ENCODE measurements at regions not wholly inside any gene's neighbourhood (a gene's known extent, or its start where the extent isn't known, plus 50 kb on each side); places are given as distances from the start of the nearest gene placed in this dataset.
A peak's percentile ranks its signal among the peaks of the same experiment; 100 is the strongest.

- H3K23ac ChIP-seq (ENCODE audit: low read depth, low read length, poor library complexity): no peak overlapping the region
- H3K4me3 ChIP-seq (ENCODE audit: low read length in 2 of 2): no peak overlapping the region
- H3K9me3 ChIP-seq (replicated peaks in 1 of 2; ENCODE audit: control insufficient read depth in 2 of 2, insufficient read depth in 1 of 2, low read depth in 1 of 2, low read length in 2 of 2): no peaks in the 10 kb centered on the region
- H2BK120ac ChIP-seq (ENCODE audit: low read depth, low read length): no peak overlapping the region
- no peaks in the 10 kb centered on the region for H3K27me3 ChIP-seq (ENCODE audit: control insufficient read depth in 3 of 3, insufficient read depth in 3 of 3, low read depth in 1 of 3, low read length in 3 of 3)
- no peak overlapping the region for H3K27ac ChIP-seq (replicated peaks; ENCODE audit: low read length)
- H3K36me3 ChIP-seq (replicated peaks in 1 of 2; ENCODE audit: control insufficient read depth in 2 of 2, insufficient read depth in 2 of 2, low read length in 2 of 2): no peaks in the 10 kb centered on the region
- no peak overlapping the region for H4K8ac ChIP-seq (ENCODE audit: low read depth, low read length)
- no peak overlapping the region for H2BK5ac ChIP-seq (ENCODE audit: low read length)
- WGBS, 2 donors (ENCODE audit: extremely low coverage in 2 of 2, insufficient read length in 2 of 2, insufficient replicate concordance in 1 of 2): no CpG with 5 or more reads among the region's 2 CpGs
- no peak overlapping the region for H3K4me2 ChIP-seq (ENCODE audit: insufficient read depth, low read length, poor library complexity, severe bottlenecking)
- H3K4ac ChIP-seq (ENCODE audit: low read length): no peak overlapping the region
- no peaks in the 10 kb centered on the region for H3K79me1 ChIP-seq (ENCODE audit: low read depth, low read length)
- DNase-seq (ENCODE audit: low spot score): no peak
- H2AK5ac ChIP-seq (ENCODE audit: low read depth, low read length): no peak overlapping the region
- H2BK15ac ChIP-seq (ENCODE audit: low read length): no peak overlapping the region
- H3K9ac ChIP-seq (ENCODE audit: low read depth, low read length, poor library complexity): no peak overlapping the region
- no peak overlapping the region for H4K91ac ChIP-seq (ENCODE audit: low read depth, low read length, poor library complexity)
- no peak overlapping the region for H2BK12ac ChIP-seq (ENCODE audit: low read length)
- H3K18ac ChIP-seq (ENCODE audit: low read length): no peak overlapping the region
- peaks cover 2 to 3% of the 10 kb centered on the region in 2 donors for H3K4me1 ChIP-seq (ENCODE audit: control insufficient read depth in 2 of 2, insufficient read depth in 1 of 2, low read depth in 1 of 2, low read length in 2 of 2)
- H3K14ac ChIP-seq (ENCODE audit: low read length): no peak overlapping the region
- no peak overlapping the region for H2AFZ ChIP-seq (ENCODE audit: low read length)
These were observed 113.6 kb upstream of the CADM1 start for GRCh38 chr11:115617767-115618166.

GRCh38 chr11:115616971-115617370 lies 112.8 kb upstream of the CADM1 start:
- no CpG with 5 or more reads among the region's 2 CpGs for WGBS, 2 donors (ENCODE audit: extremely low coverage in 2 of 2, insufficient read length in 2 of 2, insufficient replicate concordance in 1 of 2)
- no peak overlapping the region for H3K4me3 ChIP-seq (ENCODE audit: low read length in 2 of 2)
- H3K9ac ChIP-seq (ENCODE audit: low read depth, low read length, poor library complexity): no peak overlapping the region
- H3K14ac ChIP-seq (ENCODE audit: low read length): no peak overlapping the region
- DNase-seq (ENCODE audit: low spot score): no peak
- H3K79me1 ChIP-seq (ENCODE audit: low read depth, low read length): no peaks in the 10 kb centered on the region
- H4K91ac ChIP-seq (ENCODE audit: low read depth, low read length, poor library complexity): no peak overlapping the region
- no peak overlapping the region for H4K8ac ChIP-seq (ENCODE audit: low read depth, low read length)
- no peak overlapping the region for H3K18ac ChIP-seq (ENCODE audit: low read length)
- no peak overlapping the region for H3K23ac ChIP-seq (ENCODE audit: low read depth, low read length, poor library complexity)
- no peaks in the 10 kb centered on the region for H3K9me3 ChIP-seq (replicated peaks in 1 of 2; ENCODE audit: control insufficient read depth in 2 of 2, insufficient read depth in 1 of 2, low read depth in 1 of 2, low read length in 2 of 2)
- H3K27ac ChIP-seq (replicated peaks; ENCODE audit: low read length): no peak overlapping the region
- no peaks in the 10 kb centered on the region for H3K27me3 ChIP-seq (ENCODE audit: control insufficient read depth in 3 of 3, insufficient read depth in 3 of 3, low read depth in 1 of 3, low read length in 3 of 3)
- H3K4me2 ChIP-seq (ENCODE audit: insufficient read depth, low read length, poor library complexity, severe bottlenecking): no peak overlapping the region
- no peak overlapping the region for H2BK120ac ChIP-seq (ENCODE audit: low read depth, low read length)
- no peak overlapping the region for H2BK15ac ChIP-seq (ENCODE audit: low read length)
- no peaks in the 10 kb centered on the region for H3K36me3 ChIP-seq (replicated peaks in 1 of 2; ENCODE audit: control insufficient read depth in 2 of 2, insufficient read depth in 2 of 2, low read length in 2 of 2)
- H2AFZ ChIP-seq (ENCODE audit: low read length): no peak overlapping the region
- H3K4ac ChIP-seq (ENCODE audit: low read length): no peak overlapping the region
- no peak overlapping the region for H2AK5ac ChIP-seq (ENCODE audit: low read depth, low read length)
- H2BK5ac ChIP-seq (ENCODE audit: low read length): no peak overlapping the region
- no peak overlapping the region for H2BK12ac ChIP-seq (ENCODE audit: low read length)
- peaks cover 0 to 8% of the 10 kb centered on the region in 2 donors for H3K4me1 ChIP-seq (ENCODE audit: control insufficient read depth in 2 of 2, insufficient read depth in 1 of 2, low read depth in 1 of 2, low read length in 2 of 2)

- Histone ChIP-seq H3K36me3 (replicated peaks in 1 of 2; ENCODE audit: control insufficient read depth in 2 of 2, insufficient read depth in 2 of 2, low read length in 2 of 2) (no peaks in the 10 kb centered on the region), H3K9ac (ENCODE audit: low read depth, low read length, poor library complexity) (no peak overlapping the region), H3K9me3 (replicated peaks in 1 of 2; ENCODE audit: control insufficient read depth in 2 of 2, insufficient read depth in 1 of 2, low read depth in 1 of 2, low read length in 2 of 2) (no peaks in the 10 kb centered on the region), H4K8ac (ENCODE audit: low read depth, low read length) (no peak overlapping the region), H3K4me3 (ENCODE audit: low read length in 2 of 2) (no peak overlapping the region), H3K4me1 (ENCODE audit: control insufficient read depth in 2 of 2, insufficient read depth in 1 of 2, low read depth in 1 of 2, low read length in 2 of 2) (peaks cover 0 to 10% of the 10 kb centered on the region in 2 donors), H3K23ac (ENCODE audit: low read depth, low read length, poor library complexity) (no peak overlapping the region), H3K27ac (replicated peaks; ENCODE audit: low read length) (no peak overlapping the region), H2BK5ac (ENCODE audit: low read length) (no peak overlapping the region), H3K79me1 (ENCODE audit: low read depth, low read length) (no peaks in the 10 kb centered on the region), H3K27me3 (ENCODE audit: control insufficient read depth in 3 of 3, insufficient read depth in 3 of 3, low read depth in 1 of 3, low read length in 3 of 3) (peaks cover 0 to 3% (median 0%) of the 10 kb centered on the region in 3 experiments), H3K4ac (ENCODE audit: low read length) (no peak overlapping the region), H2AFZ (ENCODE audit: low read length) (no peak overlapping the region), H2BK15ac (ENCODE audit: low read length) (peak overlapping the region; percentile 17), H2BK12ac (ENCODE audit: low read length) (no peak overlapping the region), H4K91ac (ENCODE audit: low read depth, low read length, poor library complexity) (no peak overlapping the region), H3K14ac (ENCODE audit: low read length) (no peak overlapping the region), H2AK5ac (ENCODE audit: low read depth, low read length) (peak overlapping the region; percentile 30), H3K4me2 (ENCODE audit: insufficient read depth, low read length, poor library complexity, severe bottlenecking) (no peak overlapping the region), H2BK120ac (ENCODE audit: low read depth, low read length) (no peak overlapping the region), H3K18ac (ENCODE audit: low read length) (no peak overlapping the region)
- DNase-seq (ENCODE audit: low spot score): no peak
- no CpG with 5 or more reads among the region's 9 CpGs for WGBS, 2 donors (ENCODE audit: extremely low coverage in 2 of 2, insufficient read length in 2 of 2, insufficient replicate concordance in 1 of 2)
These were observed 109.9 kb upstream of the CADM1 start for GRCh38 chr11:115613986-115614632.

GRCh38 chr11:115613004-115613403 lies 108.8 kb upstream of the CADM1 start:
- Histone ChIP-seq H3K4me1 (ENCODE audit: control insufficient read depth in 2 of 2, insufficient read depth in 1 of 2, low read depth in 1 of 2, low read length in 2 of 2) (peaks cover 0 to 12% of the 10 kb centered on the region in 2 donors), H2BK15ac (ENCODE audit: low read length) (no peak overlapping the region), H2BK12ac (ENCODE audit: low read length) (no peak overlapping the region), H3K23ac (ENCODE audit: low read depth, low read length, poor library complexity) (no peak overlapping the region), H3K4ac (ENCODE audit: low read length) (no peak overlapping the region), H3K4me3 (ENCODE audit: low read length in 2 of 2) (no peak overlapping the region), H3K18ac (ENCODE audit: low read length) (no peak overlapping the region), H2AK5ac (ENCODE audit: low read depth, low read length) (no peak overlapping the region), H3K36me3 (replicated peaks in 1 of 2; ENCODE audit: control insufficient read depth in 2 of 2, insufficient read depth in 2 of 2, low read length in 2 of 2) (no peaks in the 10 kb centered on the region), H3K79me1 (ENCODE audit: low read depth, low read length) (no peaks in the 10 kb centered on the region), H4K91ac (ENCODE audit: low read depth, low read length, poor library complexity) (no peak overlapping the region), H4K8ac (ENCODE audit: low read depth, low read length) (no peak overlapping the region), H3K27me3 (ENCODE audit: control insufficient read depth in 3 of 3, insufficient read depth in 3 of 3, low read depth in 1 of 3, low read length in 3 of 3) (peaks cover 0 to 4% (median 0%) of the 10 kb centered on the region in 3 experiments), H2BK5ac (ENCODE audit: low read length) (no peak overlapping the region), H3K14ac (ENCODE audit: low read length) (no peak overlapping the region), H3K9ac (ENCODE audit: low read depth, low read length, poor library complexity) (no peak overlapping the region), H3K4me2 (ENCODE audit: insufficient read depth, low read length, poor library complexity, severe bottlenecking) (no peak overlapping the region), H2AFZ (ENCODE audit: low read length) (no peak overlapping the region), H2BK120ac (ENCODE audit: low read depth, low read length) (no peak overlapping the region), H3K27ac (replicated peaks; ENCODE audit: low read length) (no peak overlapping the region), H3K9me3 (replicated peaks in 1 of 2; ENCODE audit: control insufficient read depth in 2 of 2, insufficient read depth in 1 of 2, low read depth in 1 of 2, low read length in 2 of 2) (no peaks in the 10 kb centered on the region)
- WGBS, 2 donors (ENCODE audit: extremely low coverage in 2 of 2, insufficient read length in 2 of 2, insufficient replicate concordance in 1 of 2): no CpG with 5 or more reads among the region's 3 CpGs
- DNase-seq (ENCODE audit: low spot score): no peak

Measured in neuronal stem cell (in vitro differentiated cells).